Upper lobe of left lung (tissue), 4 donors: ENCODE measurements at regions not wholly inside any gene's neighbourhood (a gene's known extent, or its start where the extent isn't known, plus 50 kb on each side); places are given as distances from the start of the nearest gene placed in this dataset.

ENCODE experiments used
- CTCF ChIP-seq, 6 experiments: fragments of 450-650 bp in 4 of 6; fragments of 200-600 bp in 2 of 6; sonication (generic) in 2 of 6; IDR thresholded peaks; one replicate each; pipeline ENCODE4 v1.5.1; 2016 to 2019; ENCODE audit warnings: antibody characterized with exemption in 6 of 6
- POLR2A ChIP-seq, 4 donors: fragments of 450-650 bp; IDR thresholded peaks; one replicate each; pipeline ENCODE4 v1.5.1; 2016 to 2017; ENCODE audit warnings: antibody characterized with exemption in 4 of 4, mild to moderate bottlenecking in 2 of 4

DNA sequence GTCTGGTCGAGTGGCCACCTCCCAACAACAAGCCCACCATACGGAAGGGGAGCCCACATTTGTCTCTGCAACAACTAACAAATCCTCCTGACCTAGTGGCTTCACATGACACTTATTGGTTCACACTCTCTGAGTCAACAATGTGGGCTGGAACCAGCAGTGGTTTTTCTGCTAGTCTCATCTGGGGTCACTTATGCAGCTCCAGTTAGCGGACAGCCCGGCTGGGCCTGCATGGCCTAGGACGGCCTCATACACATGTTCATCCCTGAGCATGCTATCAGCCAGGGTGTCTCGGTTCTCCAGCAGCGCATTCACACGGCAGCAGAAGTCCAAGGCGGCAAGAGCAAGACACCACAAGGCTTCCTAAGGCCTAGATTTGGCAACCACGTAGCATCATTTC lies 281.7 kb downstream of the XXYLT1 start:
- TF ChIP-seq CTCF (IDR thresholded peaks at IDR 0.05), result no peak
- no peak for TF ChIP-seq POLR2A (IDR thresholded peaks at IDR 0.05)
